Caco-2 (cell line): ENCODE measurements at regions not wholly inside any gene's neighbourhood (a gene's known extent, or its start where the extent isn't known, plus 50 kb on each side); places are given as distances from the start of the nearest gene placed in this dataset.

ENCODE experiments used
- BruUV-seq: library from RNA; stranded (reverse); fragments of 400-500 nt; replicated peaks from 2 replicates; lab custom pipeline; 2021; lab: Mats Ljungman, UMichigan
- CTCF ChIA-PET: fragments of 300-600 bp; sonication (Branson Sonifier 250); formaldehyde crosslinking; loops from one replicate; lab custom pipeline; 2022; ENCODE audit warnings: antibody characterized with exemption; lab: Charles Lee
- POLR2A ChIA-PET: fragments of 300-600 bp; sonication (Branson Sonifier 250); formaldehyde crosslinking; loops from one replicate; lab custom pipeline; 2022; ENCODE audit warnings: antibody characterized with exemption; lab: Charles Lee
- DNase-seq, 2 experiments: peaks; one replicate each; pipeline versions ENCODE4 v3.0.0 to v3.0.0-alpha.2; 2020 to 2022
- H3K27me3 ChIP-seq: replicated peaks from 2 replicates; pipeline ENCODE4 v1.6.0; 2011; ENCODE audit warnings: low read length; ENCODE audit not compliant: control insufficient read depth, insufficient read depth
- H3K36me3 ChIP-seq: 2 replicates; pipeline ENCODE4 v1.5.1; 2011; ENCODE audit warnings: low read length; ENCODE audit not compliant: control insufficient read depth, insufficient read depth
- H3K4me1 ChIP-seq: fragments of 250-450 bp; sonication (Bioruptor Pico); 2 replicates; pipeline ENCODE4 v1.5.1; 2020; ENCODE audit warnings: mild to moderate bottlenecking
- H3K4me3 ChIP-seq: 2 replicates; pipeline ENCODE4 v1.5.1; 2011; ENCODE audit warnings: low read depth, mild to moderate bottlenecking, control low read depth, low read length
- H3K9me3 ChIP-seq: fragments of 250-450 bp; sonication (Bioruptor Pico); 2 replicates; pipeline ENCODE4 v1.5.1; 2020; ENCODE audit warnings: mild to moderate bottlenecking, moderate library complexity
- H3K27ac Mint-ChIP-seq: one replicate; pipeline ENCODE4 v1.8.0; 2022; ENCODE audit warnings: mixed read lengths; ENCODE audit not compliant: unreplicated experiment
- H3K27me3 Mint-ChIP-seq: one replicate; pipeline ENCODE4 v1.8.0; 2022; ENCODE audit warnings: mixed read lengths; ENCODE audit not compliant: insufficient read depth, unreplicated experiment
- H3K36me3 Mint-ChIP-seq: one replicate; pipeline ENCODE4 v1.8.0; 2022; ENCODE audit warnings: mild to moderate bottlenecking, mixed read lengths; ENCODE audit not compliant: insufficient read depth, unreplicated experiment
- H3K4me1 Mint-ChIP-seq: one replicate; pipeline ENCODE4 v1.8.0; 2022; ENCODE audit warnings: low read depth, mixed read lengths; ENCODE audit not compliant: unreplicated experiment
- H3K4me3 Mint-ChIP-seq: one replicate; pipeline ENCODE4 v1.8.0; 2022; ENCODE audit warnings: mild to moderate bottlenecking, moderate library complexity, mixed read lengths; ENCODE audit not compliant: unreplicated experiment
- H3K9me3 Mint-ChIP-seq: one replicate; pipeline ENCODE4 v1.8.0; 2022; ENCODE audit warnings: mixed read lengths; ENCODE audit not compliant: unreplicated experiment
- intact Hi-C: fragments of 100-400 bp; cut with micrococcal nuclease; formaldehyde crosslinking; loops from one replicate; pipeline ENCODE4 v1.10.0; 2022; ENCODE audit not compliant: unreplicated experiment
- TF ChIP-seq, protein P1 (sequence below), 2 experiments: fragments of 200-600 bp in 1 of 2; IDR thresholded peaks; 1 replicate in 1 of 2; 2 replicates in 1 of 2; pipeline versions ENCODE4 v1.5.1 to v1.8.0; 2011 to 2022; ENCODE audit warnings: antibody characterized with exemption in 1 of 2, control low read depth in 1 of 2, inconsistent platforms in 1 of 2, low read depth in 1 of 2, low read length in 1 of 2, mild to moderate bottlenecking in 1 of 2, moderate library complexity in 1 of 2; ENCODE audit not compliant: insufficient read depth in 1 of 2, severe bottlenecking in 1 of 2, unreplicated experiment in 1 of 2

DNA sequence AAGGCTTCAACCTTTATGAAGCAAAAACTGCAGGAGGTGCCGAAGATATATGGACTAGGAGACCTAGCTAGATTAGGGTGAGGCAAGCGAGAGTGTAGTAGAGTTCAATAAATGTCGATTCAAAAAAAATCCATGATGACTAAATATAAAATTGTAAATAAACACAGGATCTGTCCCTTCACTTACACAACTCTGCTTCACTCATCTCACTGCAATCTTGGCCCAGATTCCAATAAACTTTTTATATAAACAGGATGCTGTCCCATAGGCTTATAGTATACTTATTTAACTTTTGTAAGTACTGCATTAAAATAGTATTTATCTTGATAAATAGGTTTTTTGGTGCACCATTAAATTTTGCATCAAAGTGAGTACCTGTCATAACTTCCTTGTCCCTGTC, 648.4 kb upstream of the NRSN1 start:
- POLR2A ChIA-PET = no interaction called here
- H3K27ac Mint-ChIP-seq = no peak overlapping the region
- peaks cover 9% of the 10 kb centered on the region for H3K27me3 Mint-ChIP-seq
- CTCF ChIA-PET = no interaction called here
- Histone ChIP-seq H3K36me3 (no peaks in the 10 kb centered on the region), H3K9me3 (no peaks in the 10 kb centered on the region), H3K4me1 (no peaks in the 10 kb centered on the region), H3K4me3 (no peak overlapping the region), H3K27me3 (no peaks in the 10 kb centered on the region)
- H3K36me3 Mint-ChIP-seq = no peaks in the 10 kb centered on the region
- peaks cover 9% of the 10 kb centered on the region for H3K9me3 Mint-ChIP-seq
- DNase-seq = no peak
- no peaks in the 10 kb centered on the region for H3K4me1 Mint-ChIP-seq
- no TSS peak for BruUV-seq
- intact Hi-C loops = no loop called here
- no peak overlapping the region for H3K4me3 Mint-ChIP-seq
- TF ChIP-seq, protein P1, sequence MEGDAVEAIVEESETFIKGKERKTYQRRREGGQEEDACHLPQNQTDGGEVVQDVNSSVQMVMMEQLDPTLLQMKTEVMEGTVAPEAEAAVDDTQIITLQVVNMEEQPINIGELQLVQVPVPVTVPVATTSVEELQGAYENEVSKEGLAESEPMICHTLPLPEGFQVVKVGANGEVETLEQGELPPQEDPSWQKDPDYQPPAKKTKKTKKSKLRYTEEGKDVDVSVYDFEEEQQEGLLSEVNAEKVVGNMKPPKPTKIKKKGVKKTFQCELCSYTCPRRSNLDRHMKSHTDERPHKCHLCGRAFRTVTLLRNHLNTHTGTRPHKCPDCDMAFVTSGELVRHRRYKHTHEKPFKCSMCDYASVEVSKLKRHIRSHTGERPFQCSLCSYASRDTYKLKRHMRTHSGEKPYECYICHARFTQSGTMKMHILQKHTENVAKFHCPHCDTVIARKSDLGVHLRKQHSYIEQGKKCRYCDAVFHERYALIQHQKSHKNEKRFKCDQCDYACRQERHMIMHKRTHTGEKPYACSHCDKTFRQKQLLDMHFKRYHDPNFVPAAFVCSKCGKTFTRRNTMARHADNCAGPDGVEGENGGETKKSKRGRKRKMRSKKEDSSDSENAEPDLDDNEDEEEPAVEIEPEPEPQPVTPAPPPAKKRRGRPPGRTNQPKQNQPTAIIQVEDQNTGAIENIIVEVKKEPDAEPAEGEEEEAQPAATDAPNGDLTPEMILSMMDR (IDR thresholded peaks at IDR 0.05; ENCODE audit: insufficient read depth in 1 of 2, low read depth in 1 of 2, low read length in 1 of 2, severe bottlenecking in 1 of 2, unreplicated experiment in 1 of 2) = no peak

DNA sequence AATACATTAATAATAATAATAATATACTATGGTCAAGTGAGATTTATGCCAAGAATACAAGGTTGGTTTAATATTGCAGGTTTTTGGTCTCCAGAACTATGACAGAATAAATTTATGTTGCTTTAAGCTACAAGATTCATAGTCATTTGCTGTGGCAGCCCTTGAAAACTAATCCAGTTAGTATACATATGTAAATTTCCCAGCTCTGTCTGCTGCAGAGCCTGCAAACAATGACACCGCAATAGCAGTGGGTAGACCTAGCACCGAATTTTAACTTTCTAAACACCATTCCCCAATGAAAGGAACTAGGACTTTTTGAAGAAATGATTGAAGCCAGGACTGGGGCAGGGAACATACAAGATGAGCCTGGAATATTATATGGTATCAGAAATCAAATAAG, 647.7 kb upstream of the NRSN1 start:
- H3K27ac Mint-ChIP-seq = no peak overlapping the region
- peaks cover 10% of the 10 kb centered on the region for H3K27me3 Mint-ChIP-seq
- Histone ChIP-seq H3K4me1 (no peaks in the 10 kb centered on the region), H3K36me3 (no peaks in the 10 kb centered on the region), H3K4me3 (no peak overlapping the region), H3K9me3 (no peaks in the 10 kb centered on the region), H3K27me3 (no peaks in the 10 kb centered on the region)
- POLR2A ChIA-PET = no interaction called here
- H3K36me3 Mint-ChIP-seq = no peaks in the 10 kb centered on the region
- peaks cover 9% of the 10 kb centered on the region for H3K9me3 Mint-ChIP-seq
- CTCF ChIA-PET = no interaction called here
- no peaks in the 10 kb centered on the region for H3K4me1 Mint-ChIP-seq
- BruUV-seq = no TSS peak
- H3K4me3 Mint-ChIP-seq = no peak overlapping the region
- TF ChIP-seq, protein P1 (IDR thresholded peaks at IDR 0.05; ENCODE audit: insufficient read depth in 1 of 2, low read depth in 1 of 2, low read length in 1 of 2, severe bottlenecking in 1 of 2, unreplicated experiment in 1 of 2) = no peak
- intact Hi-C loops = no loop called here
- DNase-seq = no peak

DNA sequence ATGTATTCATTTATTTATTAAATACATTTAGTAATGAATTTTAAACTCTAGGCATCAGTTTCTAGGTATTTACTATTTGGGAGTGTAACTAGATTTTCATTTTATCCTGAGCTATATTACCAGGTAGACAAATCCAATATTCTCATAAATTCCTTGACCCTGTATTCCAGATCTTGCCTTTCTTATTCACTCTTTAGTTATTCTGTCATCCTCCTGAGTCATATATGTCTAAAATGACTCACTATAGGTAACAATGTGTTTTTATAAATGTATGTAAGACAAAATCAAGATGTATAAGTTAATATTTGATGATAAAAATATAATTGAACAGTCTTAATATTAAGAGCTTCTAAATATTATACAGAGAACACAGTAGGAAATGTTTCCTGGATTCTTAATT, 642.1 kb upstream of the NRSN1 start:
- ChIA-PET CTCF (no interaction called here), POLR2A (no interaction called here)
- Mint-ChIP-seq H3K36me3 (no peaks in the 10 kb centered on the region), H3K27me3 (peaks cover 4% of the 10 kb centered on the region), H3K4me1 (no peaks in the 10 kb centered on the region), H3K9me3 (no peaks in the 10 kb centered on the region), H3K4me3 (no peak overlapping the region), H3K27ac (no peak overlapping the region)
- H3K36me3 ChIP-seq = no peaks in the 10 kb centered on the region
- no peak for DNase-seq
- no TSS peak for BruUV-seq
- H3K4me1 ChIP-seq = no peaks in the 10 kb centered on the region
- H3K9me3 ChIP-seq = no peaks in the 10 kb centered on the region
- H3K27me3 ChIP-seq = no peaks in the 10 kb centered on the region
- no peak overlapping the region for H3K4me3 ChIP-seq
- intact Hi-C loops = no loop called here
- TF ChIP-seq, protein P1 (IDR thresholded peaks at IDR 0.05; ENCODE audit: insufficient read depth in 1 of 2, low read depth in 1 of 2, low read length in 1 of 2, severe bottlenecking in 1 of 2, unreplicated experiment in 1 of 2) = no peak
